HG03520 (cell line): ENCODE measurements at regions not wholly inside any gene's neighbourhood (a gene's known extent, or its start where the extent isn't known, plus 50 kb on each side); places are given as distances from the start of the nearest gene placed in this dataset.

Experiments used
- ATAC-seq: cut with Tn5 transposase; IDR thresholded peaks from one replicate; pipeline ENCODE4 v1.9.1; 2021; ENCODE audit warnings: mild to moderate bottlenecking, moderate library complexity; ENCODE audit not compliant: unreplicated experiment

DNA sequence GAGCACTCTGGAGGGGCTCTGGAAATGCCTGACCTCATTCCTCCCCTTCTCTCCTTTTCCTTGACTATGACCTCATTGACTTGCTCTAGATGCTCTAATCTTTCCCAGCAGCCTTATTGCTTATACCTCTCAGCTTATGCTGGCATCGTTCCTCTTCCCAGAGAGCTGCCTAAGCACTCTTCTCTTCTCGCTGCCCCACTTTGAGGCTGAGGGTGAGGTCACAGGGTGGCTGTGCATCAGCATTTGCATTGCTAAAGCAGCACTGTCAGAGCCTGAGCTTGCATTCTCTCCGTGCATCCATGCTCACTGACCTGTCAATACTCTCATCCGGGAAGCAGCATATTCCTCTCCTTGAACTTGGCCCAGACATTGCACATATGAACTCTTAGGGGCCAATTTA is 96.4 kb upstream of the NTRK2 start:
- ATAC-seq, result no peak

- no peak for ATAC-seq
These were observed 93.8 kb upstream of the NTRK2 start for GRCh38 chr9:84575705-84576104.

GRCh38 chr9:84583866-84584265 is 85.7 kb upstream of the NTRK2 start:
- ATAC-seq, result no peak

DNA sequence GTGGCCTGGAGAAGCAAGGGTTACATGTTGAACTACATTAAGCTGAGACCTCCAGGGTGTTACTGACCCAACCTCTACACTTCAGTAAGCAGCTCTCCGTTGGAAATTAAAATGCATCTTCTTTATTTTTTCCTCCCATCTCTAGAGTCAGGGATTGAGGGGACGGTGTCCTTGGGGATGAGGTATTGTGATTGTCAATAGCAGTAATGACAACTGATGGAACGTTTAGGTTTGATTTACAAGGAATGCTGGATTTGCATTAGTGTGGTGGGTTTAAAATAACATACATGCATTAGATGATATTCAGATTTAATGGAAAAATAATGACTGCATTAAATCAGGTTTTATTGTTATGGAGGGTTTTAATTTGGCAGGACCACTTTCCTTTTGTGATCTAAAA is 82.9 kb upstream of the NTRK2 start:
- no peak for ATAC-seq

DNA sequence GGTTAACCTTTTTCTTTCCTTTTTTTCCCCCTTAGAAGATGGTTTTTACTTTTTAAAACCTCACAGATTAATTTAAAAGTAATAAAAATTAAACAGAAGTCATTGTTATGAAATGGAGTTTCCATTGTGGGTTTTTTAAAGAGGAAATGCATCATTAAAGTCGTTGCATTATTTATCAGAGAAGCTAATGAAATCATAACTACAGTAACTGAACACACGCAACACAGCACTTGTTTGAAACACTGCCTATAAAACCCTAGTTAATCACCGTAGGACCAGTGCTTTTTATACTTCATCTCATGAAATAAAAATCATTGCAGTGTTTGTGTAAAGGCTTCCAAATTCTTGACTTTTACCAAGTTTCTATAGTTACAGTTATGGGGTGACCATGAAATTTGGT is 82.4 kb upstream of the NTRK2 start:
- ATAC-seq, result no peak

GRCh38 chr9:84589542-84589941 is 80.0 kb upstream of the NTRK2 start:
- no peak for ATAC-seq

GRCh38 chr9:84590706-84591105 is 78.8 kb upstream of the NTRK2 start:
- ATAC-seq, result no peak

DNA sequence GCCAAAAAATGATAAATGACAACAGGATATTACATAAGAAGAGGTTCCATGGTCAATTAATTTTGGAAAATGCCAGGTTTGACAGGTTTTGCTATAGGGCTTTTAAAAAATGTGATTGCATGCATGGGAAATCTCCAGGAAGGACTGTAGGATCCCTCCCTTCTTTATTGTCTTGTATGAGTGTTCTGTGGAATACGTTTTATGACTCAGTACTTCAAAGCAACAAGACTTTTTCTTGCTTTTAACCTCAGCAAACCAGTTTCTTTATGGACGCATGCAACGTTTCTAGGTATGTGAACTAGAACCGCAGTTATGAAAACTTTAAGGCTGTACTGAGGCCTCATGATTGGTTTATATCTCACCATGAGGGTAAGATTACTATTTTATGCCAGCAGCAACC is 76.6 kb upstream of the NTRK2 start:
- no peak for ATAC-seq

GRCh38 chr9:84593352-84593751 is 76.2 kb upstream of the NTRK2 start:
- ATAC-seq, result no peak

- peak; percentile 93 for ATAC-seq
These were observed 72.4 kb upstream of the NTRK2 start for GRCh38 chr9:84597131-84597530.

DNA sequence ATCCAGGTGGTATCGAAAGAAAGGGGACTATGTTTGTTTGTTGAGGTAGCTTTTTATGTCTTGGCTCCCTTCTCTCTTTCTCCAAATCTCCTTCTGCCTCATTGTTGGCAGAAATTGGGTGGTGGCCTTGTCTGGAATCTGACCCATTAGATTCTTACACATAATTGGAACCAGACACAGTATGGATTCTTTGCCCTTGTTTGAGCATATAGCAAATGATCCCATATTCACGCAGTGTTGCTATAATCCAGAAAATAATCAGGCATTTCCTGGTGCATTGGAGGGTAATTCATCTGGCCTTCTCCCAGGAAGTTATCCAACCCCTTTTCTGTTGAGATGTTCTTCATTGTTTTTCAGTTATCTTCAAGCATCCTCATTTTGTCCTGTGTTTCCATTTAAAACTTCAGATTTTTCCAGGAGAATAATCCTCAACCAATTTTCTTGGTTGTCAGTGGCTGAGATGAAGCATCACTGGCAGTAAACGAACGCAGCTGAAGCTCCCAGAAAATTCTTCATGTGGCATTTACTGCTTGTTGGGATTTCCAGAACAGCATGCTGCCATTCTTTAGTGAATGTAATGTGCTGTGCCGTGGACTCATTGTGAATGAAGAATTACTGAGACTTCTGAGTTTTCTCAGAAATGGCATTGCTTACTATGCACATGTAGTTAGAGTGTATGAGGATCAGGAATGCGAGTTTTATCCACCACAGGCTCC is 70.5 kb upstream of the NTRK2 start:
- no peak for ATAC-seq

- no peak for ATAC-seq
These were observed 68.8 kb upstream of the NTRK2 start for GRCh38 chr9:84600739-84601138.

DNA sequence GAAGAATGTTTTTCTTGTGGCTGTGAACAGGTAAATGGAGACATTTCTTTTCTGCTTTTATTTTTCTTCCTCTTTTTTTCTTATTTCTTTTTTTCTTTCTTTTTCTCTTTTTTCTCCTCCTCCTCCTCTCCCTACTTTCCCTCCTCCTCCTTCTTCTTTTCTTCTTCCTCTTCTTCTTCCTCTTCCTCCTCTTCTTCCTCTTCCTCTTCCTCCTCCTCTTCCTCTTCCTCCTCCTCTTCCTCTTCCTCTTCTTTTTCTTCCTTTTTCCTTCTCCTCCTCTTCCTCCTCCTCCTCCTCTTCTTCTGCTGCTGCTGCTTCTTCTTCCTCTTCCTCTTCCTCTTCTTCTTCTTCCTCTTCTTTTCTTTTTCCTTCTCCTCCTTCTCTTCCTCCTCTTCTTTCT is 65.3 kb upstream of the NTRK2 start:
- ATAC-seq, result no peak

DNA sequence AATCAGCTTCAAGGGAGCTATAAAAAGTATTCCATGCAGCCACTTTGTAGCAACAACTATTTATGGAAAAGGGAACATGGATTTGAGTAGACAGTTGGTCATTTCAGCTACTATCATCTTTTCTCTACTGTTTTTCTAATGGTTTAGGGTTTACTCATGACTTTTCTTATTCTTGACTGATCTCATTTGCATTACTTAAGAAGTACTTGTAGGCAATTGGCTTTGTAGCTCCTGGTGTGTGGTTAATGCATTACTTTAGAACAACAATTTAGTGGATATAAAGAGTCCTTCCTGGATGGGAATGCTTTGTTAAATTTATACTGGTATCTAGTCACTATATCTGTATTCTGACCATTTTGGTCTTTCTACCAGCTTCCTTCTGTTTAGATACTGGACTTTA is 59.8 kb upstream of the NTRK2 start:
- no peak for ATAC-seq

- no peak for ATAC-seq
These were observed 56.1 kb upstream of the NTRK2 start for GRCh38 chr9:84613431-84613830.

DNA sequence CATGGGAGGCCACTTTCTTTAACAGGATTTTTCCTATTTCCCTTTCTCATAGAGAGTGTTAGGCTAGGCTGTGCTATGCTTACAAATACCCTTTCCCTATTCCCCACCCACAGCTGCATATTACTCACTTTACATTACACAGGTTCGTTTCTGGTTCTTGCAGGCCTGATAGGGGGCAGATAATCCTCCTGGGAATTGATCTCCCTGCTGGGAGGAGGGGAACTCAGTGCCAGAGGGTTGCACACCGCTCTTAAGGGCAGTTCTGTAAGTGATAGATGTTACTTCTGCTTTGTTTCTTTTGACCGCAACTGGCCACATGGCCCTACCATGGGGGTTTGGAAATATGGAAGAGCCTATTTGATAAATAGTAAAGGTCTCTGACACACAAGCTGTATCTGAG is 54.0 kb upstream of the NTRK2 start:
- no peak for ATAC-seq

GRCh38 chr9:84617411-84618029 is 52.0 kb upstream of the NTRK2 start:
- ATAC-seq, result no peak
